SU-DHL-6 (cell line): ENCODE measurements at regions not wholly inside any gene's neighbourhood (a gene's known extent, or its start where the extent isn't known, plus 50 kb on each side); places are given as distances from the start of the nearest gene placed in this dataset.

Source experiments
- H2AFZ ChIP-seq: fragments of 200-600 bp; sonication (generic); 2 replicates; pipeline ENCODE4 v1.6.1; 2014; ENCODE audit warnings: low read depth, mild to moderate bottlenecking, moderate library complexity, mixed read lengths, antibody characterized with exemption, low read length; ENCODE audit not compliant: severe bottlenecking
- H3F3A ChIP-seq: fragments of 200-600 bp; shearing (Covaris generic); 2 replicates; pipeline ENCODE4 v1.6.0; 2016; ENCODE audit warnings: antibody characterized with exemption, mild to moderate bottlenecking; ENCODE audit not compliant: insufficient read depth
- H3K27ac ChIP-seq: fragments of 200-600 bp; sonication (generic); 2 replicates; pipeline ENCODE4 v1.5.1; 2016; ENCODE audit warnings: low read depth, mild to moderate bottlenecking, low read length, moderate library complexity, mixed read lengths
- H3K27me3 ChIP-seq: fragments of 200-600 bp; sonication (generic), shearing (Covaris generic); 2 replicates; pipeline ENCODE4 v1.6.0; 2014; ENCODE audit warnings: mild to moderate bottlenecking, low read length
- H3K36me3 ChIP-seq: fragments of 200-600 bp; sonication (generic); 2 replicates; pipeline ENCODE4 v1.6.1; 2014; ENCODE audit warnings: mild to moderate bottlenecking, low read length, mixed read lengths
- H3K4me2 ChIP-seq: fragments of 300-600, 200-600 bp; shearing (Covaris generic), sonication (generic); 2 replicates; pipeline ENCODE4 v1.6.0; 2014; ENCODE audit warnings: low read length, low read depth, mild to moderate bottlenecking; ENCODE audit not compliant: poor library complexity, severe bottlenecking
- H3K4me3 ChIP-seq: fragments of 200-600 bp; sonication (generic); 2 replicates; pipeline ENCODE4 v1.5.1; 2014; ENCODE audit warnings: antibody characterized with exemption, low read length, mild to moderate bottlenecking, mixed read lengths; ENCODE audit not compliant: insufficient read depth, poor library complexity, severe bottlenecking
- H3K79me2 ChIP-seq: fragments of 200-600 bp; sonication (generic); 2 replicates; pipeline ENCODE4 v1.6.1; 2014; ENCODE audit warnings: mild to moderate bottlenecking, low read length, moderate library complexity; ENCODE audit not compliant: insufficient read depth
- H3K9ac ChIP-seq: fragments of 200-600 bp; sonication (generic); 2 replicates; pipeline ENCODE4 v1.7.0; 2014; ENCODE audit warnings: mild to moderate bottlenecking, low read length
- H3K9me2 ChIP-seq: fragments of 200-600 bp; sonication (generic); replicated peaks from 2 replicates; pipeline ENCODE4 v1.6.1; 2014; ENCODE audit warnings: low read length; ENCODE audit not compliant: insufficient read depth
- H3K9me3 ChIP-seq: fragments of 200-600 bp; sonication (generic); 2 replicates; pipeline ENCODE4 v1.6.1; 2014; ENCODE audit warnings: low read length, mixed read lengths; ENCODE audit not compliant: insufficient read depth
- H4K20me1 ChIP-seq: fragments of 200-600 bp; sonication (generic); 2 replicates; pipeline ENCODE4 v1.6.1; 2014; ENCODE audit warnings: low read depth, mild to moderate bottlenecking, antibody characterized with exemption, low read length, moderate library complexity, mixed read lengths
- CTCF ChIP-seq: fragments of 200-600 bp; sonication (generic); IDR thresholded peaks from one replicate; pipeline ENCODE4 v1.5.1; 2017; ENCODE audit warnings: antibody characterized with exemption, mild to moderate bottlenecking, low read length, moderate library complexity; ENCODE audit not compliant: insufficient read depth, poor library complexity, severe bottlenecking
- EZH2phosphoT487 ChIP-seq: fragments of 200-600 bp; sonication (generic), shearing (Covaris generic); conservative IDR thresholded peaks from 2 replicates; pipeline ENCODE4 v1.6.1; 2018; ENCODE audit warnings: mild to moderate bottlenecking, antibody characterized with exemption, low read length, moderate library complexity, mixed read lengths

- no peaks in the 10 kb centered on the region for H3K9me2 ChIP-seq
- no peaks in the 10 kb centered on the region for H3K9me3 ChIP-seq
- H3K4me2 ChIP-seq = no peak overlapping the region
- no peak overlapping the region for H3K4me3 ChIP-seq
- no peaks in the 10 kb centered on the region for H4K20me1 ChIP-seq
- no peak overlapping the region for H3K9ac ChIP-seq
- no peaks in the 10 kb centered on the region for H3K36me3 ChIP-seq
- no peaks in the 10 kb centered on the region for H3F3A ChIP-seq
- no peak overlapping the region for H3K27ac ChIP-seq
- TF ChIP-seq CTCF (no peak), EZH2phosphoT487 (no peak)
- no peak overlapping the region for H2AFZ ChIP-seq
- no peaks in the 10 kb centered on the region for H3K79me2 ChIP-seq
- H3K27me3 ChIP-seq = no peaks in the 10 kb centered on the region
Measured at GRCh38 chr14:97273540-97273939, 476.4 kb downstream of the VRK1 start.

- Histone ChIP-seq H3K9me3 (no peaks in the 10 kb centered on the region), H3K27me3 (no peaks in the 10 kb centered on the region), H3K79me2 (no peaks in the 10 kb centered on the region), H3K27ac (no peak overlapping the region), H3F3A (no peaks in the 10 kb centered on the region), H3K4me2 (no peak overlapping the region), H2AFZ (no peak overlapping the region), H3K4me3 (no peak overlapping the region), H3K36me3 (no peaks in the 10 kb centered on the region), H4K20me1 (no peaks in the 10 kb centered on the region), H3K9ac (no peak overlapping the region), H3K9me2 (no peaks in the 10 kb centered on the region)
- TF ChIP-seq EZH2phosphoT487 (no peak), CTCF (no peak)
Measured at GRCh38 chr14:97274626-97275025, 477.4 kb downstream of the VRK1 start.

- no peaks in the 10 kb centered on the region for H3K79me2 ChIP-seq
- no peak overlapping the region for H3K4me2 ChIP-seq
- no peaks in the 10 kb centered on the region for H4K20me1 ChIP-seq
- H3K27me3 ChIP-seq = no peaks in the 10 kb centered on the region
- H3K4me3 ChIP-seq = no peak overlapping the region
- H3K9ac ChIP-seq = no peak overlapping the region
- H3K27ac ChIP-seq = no peak overlapping the region
- H3K36me3 ChIP-seq = no peaks in the 10 kb centered on the region
- H3K9me3 ChIP-seq = no peaks in the 10 kb centered on the region
- no peak overlapping the region for H2AFZ ChIP-seq
- no peak for TF ChIP-seq EZH2phosphoT487
- TF ChIP-seq CTCF = no peak
- H3F3A ChIP-seq = no peaks in the 10 kb centered on the region
- H3K9me2 ChIP-seq = no peaks in the 10 kb centered on the region
Measured at GRCh38 chr14:97275276-97275675, 478.1 kb downstream of the VRK1 start.
